Hematopoietic multipotent progenitor cell treated with erythropoietin and hydrocortisone succinate and interleukin-3 and kit ligand, for 4 days (in vitro differentiated cells): ENCODE measurements at regions not wholly inside any gene's neighbourhood (a gene's known extent, or its start where the extent isn't known, plus 50 kb on each side); places are given as distances from the start of the nearest gene placed in this dataset.
A peak's percentile ranks its signal among the peaks of the same experiment; 100 is the strongest.
"Not testable (repeated sequence)": the region's sequence is repeated elsewhere in the genome, so short reads cannot be mapped to it uniquely, and the experiment has no call there.

Experiments
- DNase-seq: peaks from one replicate; pipeline ENCODE4 v3.0.0-alpha.2; 2015

DNA sequence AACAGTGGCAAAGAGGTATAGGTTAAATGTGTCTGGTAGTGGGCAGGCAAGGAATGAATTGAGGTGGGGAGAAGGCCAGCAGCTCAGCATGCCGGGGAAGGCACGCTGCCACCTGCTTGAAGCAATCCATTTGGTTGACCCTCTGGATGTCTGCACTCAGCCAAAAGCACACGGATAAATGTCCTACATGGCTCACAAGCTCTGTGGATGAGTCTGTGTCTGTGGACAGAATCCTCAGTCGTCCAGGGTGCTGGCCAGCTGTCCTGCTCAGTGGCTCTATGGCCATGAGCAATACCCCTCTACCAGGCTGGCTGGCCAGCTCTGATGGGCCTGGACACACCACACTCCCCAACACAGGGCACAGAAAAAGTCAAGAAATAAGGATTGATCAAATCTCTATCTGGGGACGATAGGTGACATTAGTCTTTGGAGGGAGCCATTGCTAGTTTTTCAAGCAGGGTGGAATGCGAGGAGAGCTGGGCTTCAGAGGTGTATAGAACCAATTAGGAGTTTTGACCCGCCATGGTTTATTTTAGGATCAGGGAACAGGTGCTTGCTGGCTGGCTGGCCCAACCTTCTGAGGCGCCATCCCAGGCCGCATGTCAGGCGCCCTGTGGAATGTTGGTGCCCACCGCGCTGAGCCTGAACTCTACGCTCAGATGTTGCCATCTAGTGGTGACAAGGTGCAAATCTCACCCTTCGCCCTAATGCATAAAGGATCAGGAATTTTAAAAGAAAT is 493.4 kb downstream of the TNS3 start:
- DNase-seq: peak; percentile 71

DNA sequence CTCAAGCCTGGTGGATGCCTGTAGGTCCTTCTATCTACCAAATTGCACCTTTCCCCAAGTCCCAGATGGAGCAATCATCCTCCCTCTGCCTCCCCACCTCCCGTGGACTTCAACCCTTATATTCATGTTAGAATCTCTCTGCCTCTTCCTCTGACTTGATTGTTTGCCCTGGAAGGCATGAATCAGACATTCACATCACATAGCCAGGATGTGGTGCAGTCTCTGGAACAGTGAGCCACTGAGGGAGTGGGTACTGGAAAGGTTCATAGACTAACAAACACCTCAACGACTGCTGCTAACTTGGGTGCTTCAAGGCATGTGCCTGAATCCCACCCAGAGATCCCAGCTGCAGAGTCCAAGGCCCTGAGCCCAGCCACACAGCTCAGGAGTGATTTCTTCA is 494.0 kb downstream of the TNS3 start:
- DNase-seq: no peak

DNA sequence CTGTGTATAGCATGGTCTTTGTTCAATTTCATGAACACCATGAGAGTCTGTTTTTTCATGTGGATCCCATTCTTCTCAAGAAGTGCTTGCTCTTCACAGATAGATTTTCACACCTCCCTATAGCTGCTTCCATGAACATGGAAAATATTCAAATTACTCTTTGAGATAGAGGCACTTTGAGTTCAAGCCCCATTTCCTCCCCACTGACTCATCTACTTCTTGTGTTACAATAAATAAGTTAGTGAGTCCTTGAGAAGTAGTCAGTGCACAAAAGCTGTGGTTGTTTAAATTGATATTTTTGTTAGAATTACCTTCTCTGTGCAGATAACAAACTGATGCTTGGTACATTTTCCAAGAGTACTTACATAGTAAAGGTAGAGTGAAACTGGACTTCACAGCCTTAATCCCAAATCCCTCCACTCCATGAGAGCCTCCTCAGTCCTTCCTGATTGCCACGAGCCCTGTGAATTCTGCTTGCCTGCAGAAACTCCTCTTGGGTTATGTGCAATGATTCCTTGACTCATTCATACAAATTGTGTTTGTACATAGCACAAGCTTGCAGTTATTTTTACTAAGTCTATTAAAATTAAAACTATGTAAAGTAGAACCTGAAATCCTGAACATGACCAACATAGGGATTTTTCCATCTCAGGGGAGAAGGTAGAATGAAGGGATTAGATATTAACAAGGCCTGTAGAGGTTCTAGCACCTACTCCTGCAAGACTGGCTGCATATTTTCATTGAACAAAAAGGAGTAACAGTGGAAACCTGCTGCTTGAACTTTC is 496.2 kb downstream of the TNS3 start:
- no peak for DNase-seq

DNA sequence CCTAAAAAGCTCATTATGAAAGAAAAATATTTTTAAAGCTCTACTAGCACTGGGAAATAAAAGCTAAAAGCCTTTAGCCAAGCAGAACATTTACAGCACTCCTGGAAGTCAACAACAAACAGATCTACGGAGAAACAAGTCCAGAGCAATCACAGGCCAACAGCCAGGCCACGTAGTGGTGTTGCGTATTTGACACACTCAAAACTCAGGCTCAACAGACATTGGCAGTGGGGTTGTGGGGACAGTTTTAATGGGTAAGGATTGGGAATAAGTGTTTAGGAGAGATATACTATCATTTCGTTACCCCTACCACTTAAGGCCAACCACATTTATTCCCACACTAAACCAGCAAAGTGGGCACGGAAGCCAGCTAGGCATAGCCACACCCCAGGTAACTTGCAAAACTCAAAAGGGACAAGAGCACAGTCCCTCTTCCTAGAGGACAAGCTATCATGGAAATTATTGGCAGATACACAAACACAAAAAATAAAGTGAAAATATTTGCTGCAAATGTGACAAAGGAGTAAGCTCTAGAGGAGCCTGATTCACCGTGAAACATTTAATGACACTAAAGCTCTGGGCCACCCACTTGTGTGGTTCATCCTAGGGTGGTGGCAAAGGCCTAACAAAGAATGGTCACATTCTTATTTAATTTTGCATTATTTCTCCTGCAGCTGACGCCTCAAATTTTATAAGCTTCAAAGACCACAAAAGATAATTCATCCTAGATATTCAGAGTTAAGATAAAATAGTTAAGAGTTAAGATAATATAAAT is 498.2 kb downstream of the TNS3 start:
- no peak for DNase-seq

DNA sequence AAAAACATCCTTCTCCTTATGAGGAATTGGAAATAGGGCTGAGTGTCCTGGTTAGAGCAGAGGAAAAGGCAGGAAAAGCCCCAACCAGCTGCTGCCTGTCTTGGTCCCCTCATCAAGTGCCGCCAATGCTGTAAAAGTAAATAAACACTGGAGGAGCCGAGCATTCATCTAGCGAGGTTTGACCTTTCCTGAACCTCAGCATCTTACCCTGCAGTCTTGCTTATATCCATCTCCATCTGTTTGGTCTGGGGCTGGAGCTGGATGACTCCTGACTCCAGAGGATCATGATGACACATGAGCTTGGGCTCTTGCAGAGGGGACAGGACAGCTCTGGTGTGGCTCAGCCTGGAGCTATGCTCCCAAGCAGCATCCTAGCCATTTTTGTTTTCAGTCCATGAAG is 501.1 kb downstream of the TNS3 start:
- no peak for DNase-seq

DNA sequence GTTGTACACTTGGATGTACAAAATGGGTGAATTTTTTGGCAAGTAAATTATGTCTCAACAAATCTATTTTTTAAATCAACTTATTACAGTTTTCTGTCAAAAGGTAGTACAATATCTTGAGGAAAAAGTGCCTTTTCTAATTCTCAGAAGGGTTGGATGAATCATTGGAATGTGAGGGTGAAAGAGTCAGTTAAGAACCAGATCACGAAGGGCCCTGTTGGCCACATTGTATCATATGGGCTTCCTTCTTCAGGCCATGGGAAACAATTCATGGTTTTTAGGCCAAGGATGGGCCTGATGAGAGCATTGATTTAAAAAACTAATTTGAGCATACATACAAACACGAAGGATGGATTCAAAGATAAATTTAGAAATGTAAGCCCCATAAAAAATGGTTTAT is 503.7 kb downstream of the TNS3 start:
- no peak for DNase-seq

DNA sequence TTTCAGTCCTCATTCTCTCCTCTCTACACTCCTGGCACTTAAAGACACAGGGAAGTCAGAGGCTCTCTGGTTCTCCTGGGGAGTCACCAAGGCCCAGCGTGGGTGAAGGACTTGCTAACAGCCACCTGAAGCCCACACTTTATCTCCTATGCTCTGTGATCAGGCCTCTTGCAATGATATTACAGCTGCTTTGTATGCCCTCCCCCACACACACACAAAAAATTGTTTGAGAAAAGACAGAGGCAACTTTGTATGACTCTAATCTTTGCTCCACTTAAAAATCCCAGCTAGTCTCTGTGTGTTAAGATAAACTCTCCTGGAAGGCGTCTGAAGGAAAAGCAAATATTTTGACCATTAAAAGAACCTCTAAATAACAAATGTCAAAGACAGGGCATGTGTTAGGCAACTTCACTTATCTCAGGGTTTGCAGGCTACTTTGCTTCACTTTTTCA is 507.2 kb downstream of the TNS3 start:
- no peak for DNase-seq

DNA sequence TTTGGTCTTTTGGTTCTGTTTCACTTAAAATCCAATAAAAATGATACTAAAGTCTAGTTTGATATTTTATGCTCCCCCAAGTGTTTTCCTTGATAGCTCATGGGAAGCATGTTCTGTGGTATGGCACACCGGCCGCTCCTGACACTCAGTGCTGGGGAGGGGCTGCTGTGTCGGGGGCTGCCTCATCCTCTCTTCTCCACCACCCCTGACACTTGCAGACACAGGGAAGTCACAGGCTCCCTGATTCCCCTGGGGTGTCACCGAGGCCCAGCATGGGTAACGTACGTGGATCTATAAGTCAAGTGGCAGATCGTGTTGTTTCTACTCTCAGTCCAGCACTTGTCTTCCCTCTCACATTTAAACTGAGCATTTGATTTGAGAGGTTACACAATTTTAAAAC is 508.6 kb downstream of the TNS3 start:
- no peak for DNase-seq

DNA sequence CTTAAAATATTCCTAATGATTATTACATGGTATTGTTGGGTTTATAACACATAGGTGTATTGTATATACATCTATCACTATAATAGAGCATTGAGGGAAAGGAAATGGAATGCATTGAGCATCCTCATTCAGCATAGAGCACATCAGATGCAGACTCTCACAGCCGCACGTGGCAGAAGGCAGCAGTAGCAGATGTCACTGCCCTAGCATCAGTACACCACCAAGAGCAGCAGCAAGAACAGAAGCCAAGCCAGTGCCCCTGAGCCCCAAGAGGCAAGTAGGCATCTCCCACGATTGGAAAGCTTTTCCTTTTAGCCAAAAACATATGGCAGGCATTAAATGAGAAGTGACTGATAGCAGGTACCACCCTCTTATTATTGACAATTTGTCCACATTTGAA is 510.0 kb downstream of the TNS3 start:
- no peak for DNase-seq

DNA sequence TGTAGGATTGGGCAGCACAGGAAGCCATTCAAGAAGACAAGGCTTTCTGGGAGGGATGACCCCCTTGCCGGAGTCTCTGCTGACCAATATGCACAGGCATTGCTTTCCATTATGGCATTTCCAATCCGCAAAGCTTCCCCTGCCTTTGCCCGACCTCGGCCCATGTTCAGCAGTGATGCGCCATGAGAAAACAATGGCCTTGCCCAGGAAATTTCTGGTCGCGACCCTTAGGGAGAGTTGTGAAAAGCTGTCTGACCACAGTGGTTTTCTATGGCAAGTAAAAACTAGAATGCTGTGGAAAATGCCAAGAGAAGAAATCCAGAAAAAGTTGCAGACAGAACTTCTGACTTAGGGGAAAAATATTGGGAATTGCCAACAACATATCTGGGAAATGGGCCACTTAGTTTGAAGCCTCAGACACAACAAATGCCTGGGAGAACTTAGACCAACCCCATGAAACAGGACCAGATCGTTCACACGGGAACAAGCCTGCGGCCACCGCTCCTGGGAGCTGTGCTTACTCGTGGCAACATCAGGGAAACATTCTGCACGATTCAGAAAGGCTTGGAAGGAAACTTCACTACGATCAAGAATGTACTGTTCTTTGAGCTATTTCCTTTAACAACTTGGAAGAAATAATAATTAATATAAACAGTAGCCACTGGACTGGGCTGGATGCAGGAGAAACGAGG is 512.4 kb downstream of the TNS3 start:
- no peak for DNase-seq

DNA sequence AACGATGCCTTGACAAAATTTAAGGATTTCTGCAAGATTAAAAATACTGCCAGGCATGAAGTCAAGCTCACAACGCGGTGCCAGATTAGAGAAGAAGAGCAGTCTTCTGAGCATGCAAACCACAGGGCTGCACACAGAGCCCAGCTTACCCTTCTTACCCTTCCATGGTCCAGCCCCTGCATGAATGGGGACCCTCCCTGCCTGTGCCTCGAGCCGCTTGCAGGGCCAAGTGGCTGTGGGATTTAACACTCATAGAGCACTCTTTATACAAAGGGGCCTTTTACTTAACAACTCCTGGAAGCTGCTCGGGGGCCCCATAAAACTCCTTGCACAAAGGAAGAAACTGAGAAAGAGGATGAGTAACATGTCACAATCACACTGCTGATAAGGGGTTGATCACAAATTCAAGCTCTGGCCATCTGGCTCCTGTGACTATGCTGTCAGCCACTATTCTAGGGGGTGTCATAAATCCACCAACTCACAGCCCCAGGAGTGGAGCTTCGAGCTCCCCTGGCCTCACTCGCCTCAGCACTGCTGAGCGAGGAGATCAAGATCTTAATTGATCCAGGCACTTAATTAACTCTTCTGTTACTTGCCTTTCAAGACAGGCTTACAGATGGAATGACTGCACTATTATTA is 514.8 kb downstream of the TNS3 start:
- DNase-seq: no peak

DNA sequence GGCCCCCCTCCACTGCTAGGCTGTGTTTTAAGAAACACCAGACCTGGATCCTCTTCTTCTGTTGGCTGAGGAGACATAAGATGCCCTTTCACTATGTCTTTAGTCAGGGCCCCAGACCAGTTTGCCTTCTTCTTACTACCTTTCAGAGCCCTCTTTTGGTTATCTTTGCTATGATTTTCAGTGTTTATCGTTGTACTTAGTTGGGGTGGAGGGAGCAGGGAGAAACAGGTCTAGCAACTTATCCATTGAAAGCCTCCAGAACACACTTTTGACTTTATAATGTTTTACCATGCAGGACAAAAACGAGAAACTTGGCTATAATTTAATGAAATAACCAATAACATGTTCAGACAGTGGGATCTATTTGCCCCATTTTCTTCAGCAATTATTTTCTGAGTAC is 525.2 kb downstream of the TNS3 start:
- no peak for DNase-seq

DNA sequence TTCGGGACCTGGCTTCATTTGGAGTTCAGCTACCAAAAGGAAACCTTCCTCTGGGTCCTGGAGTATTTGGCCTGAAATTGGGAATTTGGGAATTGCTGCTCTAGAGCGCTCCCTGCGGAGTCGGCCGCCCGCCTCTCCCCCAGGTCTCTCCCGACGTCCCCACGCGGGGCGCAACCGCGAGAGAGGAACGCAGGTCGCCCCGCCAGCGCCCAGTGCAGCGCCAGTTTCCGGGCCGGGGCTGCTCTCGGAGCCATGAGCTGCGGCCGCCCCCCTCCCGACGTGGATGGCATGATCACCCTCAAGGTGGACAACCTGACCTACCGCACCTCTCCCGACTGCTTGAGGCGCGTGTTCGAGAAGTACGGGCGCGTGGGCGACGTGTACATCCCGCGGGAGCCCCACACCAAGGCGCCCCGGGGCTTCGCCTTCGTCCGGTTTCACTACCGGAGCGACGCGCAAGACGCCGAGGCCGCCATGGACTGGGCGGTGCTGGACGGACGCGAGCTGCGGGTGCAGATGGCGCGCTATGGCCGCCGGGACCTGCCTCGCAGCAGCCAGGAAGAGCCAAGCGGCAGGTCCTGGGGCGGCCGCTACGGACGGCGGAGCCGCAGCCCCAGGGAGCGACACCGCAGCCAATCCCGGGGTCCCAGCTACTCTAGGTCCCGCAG is 529.2 kb downstream of the TNS3 start:
- DNase-seq: not testable (repeated sequence)

DNA sequence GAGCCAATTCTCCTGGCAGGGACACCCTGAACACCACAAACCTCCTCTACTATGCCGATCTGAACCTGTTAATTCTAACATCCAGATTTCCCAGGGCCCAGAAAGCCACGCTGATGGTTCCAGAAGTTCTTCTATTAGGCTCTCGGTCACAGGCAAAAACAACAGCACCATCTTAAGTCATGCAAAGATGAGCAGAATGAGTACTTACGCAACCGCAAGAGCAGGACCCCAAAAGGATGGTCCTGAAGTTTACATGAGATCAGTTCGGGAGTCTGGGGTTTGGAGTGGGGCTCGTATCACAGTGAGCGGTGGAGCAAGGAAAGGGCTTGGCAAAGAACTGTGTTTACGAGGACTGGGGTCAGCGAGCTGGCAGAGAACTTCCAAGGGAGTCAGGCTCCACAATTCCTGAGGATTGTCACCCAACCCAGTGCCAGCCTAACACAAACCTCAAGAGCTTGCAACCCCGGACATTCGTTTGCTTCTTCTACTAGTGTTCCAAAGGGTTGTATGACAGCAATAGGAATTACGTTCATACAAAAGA is 532.6 kb downstream of the TNS3 start:
- no peak for DNase-seq

DNA sequence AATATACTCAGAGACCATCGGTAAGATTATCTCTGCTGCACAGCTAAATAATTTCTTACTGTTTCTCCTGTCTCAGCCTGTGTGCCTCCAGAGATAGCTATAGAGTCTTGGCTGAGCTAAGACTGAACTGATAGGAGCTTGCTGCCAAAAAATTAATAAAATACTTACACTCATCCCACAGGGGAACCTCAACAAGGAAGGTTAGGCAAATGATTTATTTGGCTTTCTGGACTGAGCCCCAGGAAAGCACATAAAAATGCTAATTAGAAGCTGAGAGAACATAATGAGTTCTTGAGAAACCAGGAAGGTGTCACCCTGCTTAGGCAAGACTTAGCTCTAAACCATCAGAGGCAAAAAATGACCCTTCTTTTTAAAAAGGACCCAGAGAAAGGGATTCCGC is 534.5 kb downstream of the TNS3 start:
- no peak for DNase-seq

DNA sequence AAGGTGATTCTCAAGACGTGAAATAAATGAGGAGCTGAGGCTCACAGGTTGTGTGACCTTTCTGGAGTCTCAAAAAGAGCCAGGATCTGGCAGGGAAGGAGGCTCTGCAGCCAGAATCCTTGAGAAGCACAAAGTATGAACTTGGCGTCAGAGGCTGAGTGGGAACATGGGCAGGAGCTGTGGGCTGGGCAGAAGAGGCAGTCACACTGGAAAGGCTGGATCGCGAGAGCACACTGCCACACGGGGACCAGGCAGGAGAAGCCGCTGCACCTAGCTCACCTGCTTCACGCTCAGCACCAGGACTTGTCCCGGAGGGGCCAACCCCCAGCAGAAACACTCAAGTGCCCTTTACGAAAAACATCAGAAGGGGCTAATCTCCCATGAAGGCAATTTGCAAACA is 535.0 kb downstream of the TNS3 start:
- DNase-seq: no peak

DNA sequence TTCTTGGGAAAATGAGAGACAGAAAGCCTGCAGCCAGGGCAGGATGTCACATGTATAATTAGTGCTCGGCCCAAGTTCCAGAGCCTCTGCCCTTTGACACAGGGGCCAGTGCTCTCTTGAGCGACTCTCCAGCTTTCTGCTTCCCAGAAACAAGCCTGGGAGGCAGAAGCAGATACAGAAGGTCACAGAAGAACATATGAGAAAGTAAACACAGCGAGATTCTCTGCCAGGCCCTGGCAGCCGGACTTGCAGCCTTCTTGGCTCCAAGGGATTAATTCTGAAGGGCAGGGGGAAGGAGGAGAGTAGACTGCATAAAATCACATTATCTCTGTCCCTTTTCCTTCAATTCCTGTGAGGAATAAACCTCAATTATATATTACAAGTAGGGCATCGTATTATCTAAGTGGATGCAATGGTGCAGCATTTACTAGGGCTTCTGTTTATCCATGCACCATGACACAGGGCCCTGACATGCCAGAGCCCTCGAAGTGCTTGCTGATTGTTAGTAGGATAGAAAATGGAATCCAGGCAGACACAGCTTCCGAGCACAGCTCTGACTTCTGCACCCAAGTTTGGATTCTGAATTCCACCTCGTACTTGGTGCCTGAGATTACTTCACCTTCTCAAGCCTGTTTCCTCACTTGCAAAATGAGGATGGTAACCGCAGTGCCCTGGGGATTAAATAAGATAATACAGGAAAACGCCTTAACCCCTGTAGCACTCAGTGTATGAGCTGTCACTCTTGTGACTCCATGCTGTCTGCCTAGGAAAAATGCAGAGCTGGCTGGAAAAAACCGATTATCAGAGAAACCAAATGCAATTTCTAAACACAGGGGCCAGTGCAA is 536.5 kb downstream of the TNS3 start:
- DNase-seq: no peak

DNA sequence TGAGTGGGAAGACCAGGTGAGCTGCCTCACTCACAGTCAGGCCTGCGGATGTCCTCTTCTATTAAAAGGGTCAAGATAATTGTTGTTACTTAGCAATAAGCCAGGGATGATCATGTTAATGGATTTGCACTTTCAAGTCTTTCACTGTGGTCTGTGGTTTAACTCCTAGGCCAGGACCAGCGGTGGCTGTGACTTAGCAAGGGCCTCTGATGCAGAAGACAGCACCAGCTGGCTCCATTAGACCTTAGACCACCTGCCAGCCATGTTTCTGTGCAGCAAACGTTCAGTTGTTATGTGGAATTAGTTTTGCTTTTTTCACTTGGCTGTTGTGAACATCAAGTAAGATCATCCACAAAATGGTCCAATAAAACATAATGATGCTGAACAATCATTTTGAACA is 537.3 kb downstream of the TNS3 start:
- DNase-seq: no peak

DNA sequence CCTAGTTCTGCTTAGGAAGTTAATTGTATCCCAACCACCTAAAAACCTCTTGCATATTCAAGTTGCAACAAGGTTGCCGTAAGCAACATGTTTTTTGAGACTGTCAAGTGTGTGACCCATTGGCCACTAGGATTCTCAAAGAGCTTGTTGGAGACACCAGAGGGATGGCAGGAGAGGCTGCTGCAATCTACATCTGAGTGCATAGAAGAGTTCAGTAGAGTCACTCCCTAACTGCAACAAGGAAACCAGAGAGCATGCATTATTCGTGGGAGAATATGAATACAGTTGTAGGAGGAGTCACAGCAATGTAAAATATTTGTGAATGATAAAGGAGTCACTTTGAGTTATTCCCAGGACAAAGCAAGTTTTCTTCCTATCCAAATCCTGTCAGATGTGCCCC is 538.6 kb downstream of the TNS3 start:
- DNase-seq: no peak

DNA sequence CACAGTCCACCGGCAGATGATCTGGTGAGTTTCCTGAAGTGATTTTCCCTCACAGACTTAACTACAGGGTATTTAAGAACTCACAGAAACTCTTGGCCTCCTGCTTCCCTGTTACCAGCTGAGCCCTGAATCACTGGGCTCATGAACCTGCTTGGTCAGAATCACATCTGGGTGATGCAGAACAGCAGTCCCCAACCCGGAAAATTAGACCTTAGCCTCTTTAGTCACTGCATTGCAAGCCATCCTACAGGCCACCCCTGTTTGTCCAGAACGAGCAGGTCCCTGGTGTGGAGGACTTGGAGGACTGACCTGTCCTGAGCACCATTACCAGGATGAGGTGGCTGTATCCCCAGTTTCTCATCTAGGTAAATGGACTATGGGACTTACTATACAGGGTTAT is 539.2 kb downstream of the TNS3 start:
- no peak for DNase-seq
